ENCODE measurements at regions not wholly inside any gene's neighbourhood (a gene's known extent, or its start where the extent isn't known, plus 50 kb on each side); places are given as distances from the start of the nearest gene placed in this dataset.

GRCh38 chr3:178313716-178314115, 222.5 kb upstream of the KCNMB2 start:
- no peak for TF ChIP-seq POLR2AphosphoS5 (IDR thresholded peaks at IDR 0.05; ENCODE audit: low read depth, low read length)
- TF ChIP-seq REST (IDR thresholded peaks at IDR 0.05; ENCODE audit: insufficient read depth in 1 of 2, low read depth in 2 of 2, low read length in 2 of 2), result no peak
- no peak for TF ChIP-seq SIN3A (IDR thresholded peaks at IDR 0.05; ENCODE audit: borderline replicate concordance, insufficient read depth, low read length)
- no peak for TF ChIP-seq TAF1 (IDR thresholded peaks at IDR 0.05; ENCODE audit: borderline replicate concordance, insufficient read depth, low read length)
